ENCODE measurements at regions not wholly inside any gene's neighbourhood (a gene's known extent, or its start where the extent isn't known, plus 50 kb on each side); places are given as distances from the start of the nearest gene placed in this dataset.

GRCh38 chr1:38269923-38270848 is 223.6 kb upstream of the POU3F1 start:
- ATAC-seq (no peak), DNase-seq (no peak)
- intact Hi-C loops (cut with micrococcal nuclease) = no loop called here

DNA sequence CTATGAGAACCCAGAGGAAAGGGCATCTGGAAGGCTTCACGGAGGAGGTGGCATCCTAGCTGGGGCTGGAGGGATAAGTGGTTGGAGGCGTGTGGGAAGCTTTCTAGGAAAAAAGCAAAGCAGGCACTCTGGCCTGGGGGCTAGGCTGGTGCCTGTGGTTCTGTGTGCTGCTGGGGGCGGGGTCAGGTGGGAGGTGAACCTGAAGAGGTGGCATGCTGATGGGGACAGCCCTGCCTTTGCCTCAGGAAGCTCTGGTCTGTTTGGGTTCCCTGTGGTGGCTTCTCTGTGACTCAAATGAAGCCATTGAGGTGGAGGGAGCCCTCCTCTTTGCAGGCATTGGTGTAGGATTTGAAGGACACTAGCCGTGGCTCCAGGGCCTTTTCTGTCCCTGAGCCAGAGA is 221.6 kb upstream of the POU3F1 start:
- no peak for DNase-seq
- ATAC-seq = no peak
- intact Hi-C loops (cut with micrococcal nuclease) = no loop called here

GRCh38 chr1:38267037-38268036 is 220.7 kb upstream of the POU3F1 start:
- intact Hi-C loops (cut with micrococcal nuclease) = no loop called here
- ATAC-seq (no peak), DNase-seq (no peak)

DNA sequence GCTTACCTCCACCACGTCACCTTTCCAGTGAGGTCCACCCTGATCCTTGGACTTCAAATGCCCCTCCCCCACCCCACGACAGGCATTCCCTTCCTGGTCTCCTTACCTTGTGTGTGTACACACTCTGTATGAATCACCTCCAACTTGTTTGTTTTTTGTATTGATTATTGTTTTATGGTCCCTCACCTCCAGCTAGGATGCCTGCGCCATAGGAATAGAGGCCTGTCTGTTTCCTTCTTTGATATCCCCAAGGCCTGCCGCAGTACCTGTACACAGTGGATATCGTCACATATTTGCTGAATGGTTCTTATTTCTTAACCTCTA is 219.6 kb upstream of the POU3F1 start:
- ATAC-seq = no peak
- intact Hi-C loops (cut with micrococcal nuclease) = no loop called here
- DNase-seq = no peak

DNA sequence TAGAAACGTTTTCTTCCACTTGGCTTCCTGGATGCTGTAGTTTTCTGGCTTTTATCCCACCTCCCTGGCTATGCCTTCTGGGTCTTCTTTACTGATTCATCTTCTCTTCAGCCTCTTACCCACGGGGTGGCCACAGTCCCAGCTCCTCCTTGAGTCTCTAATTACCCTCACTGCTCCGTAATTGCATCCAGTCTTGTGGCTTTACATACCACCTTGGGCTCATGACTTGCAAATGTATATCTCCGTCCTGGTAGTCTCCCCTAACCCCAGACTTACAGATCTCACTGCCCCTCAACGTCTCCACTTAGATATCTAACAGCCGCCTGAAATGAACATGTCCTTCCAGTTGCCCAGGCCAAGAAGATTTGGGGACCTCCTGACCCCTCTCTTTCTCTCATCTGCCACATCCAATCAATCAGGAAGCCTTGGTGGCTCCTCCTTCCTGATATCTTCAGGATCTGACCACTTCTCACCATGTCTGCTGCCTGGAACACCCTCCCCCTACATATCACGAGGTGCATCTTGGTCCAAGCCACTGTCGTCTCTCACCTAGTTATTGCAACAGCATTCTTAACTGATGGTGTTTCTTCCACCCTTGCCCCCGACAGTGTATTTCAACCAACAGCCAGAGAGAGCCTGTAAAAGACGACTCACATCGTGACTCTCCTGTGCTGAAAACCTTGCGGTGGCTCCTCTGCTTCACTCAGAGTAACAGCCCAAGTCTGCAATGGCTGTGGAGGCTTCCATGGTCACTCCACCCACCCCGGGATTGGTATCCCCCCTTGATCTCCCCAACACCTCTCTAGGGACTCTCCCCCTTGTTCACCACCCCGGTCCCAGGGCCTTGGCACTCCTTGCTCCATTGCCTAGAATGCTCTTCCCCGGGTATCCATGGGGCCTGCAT is 219.0 kb upstream of the POU3F1 start:
- DNase-seq = no peak
- ATAC-seq = no peak
- intact Hi-C loops (cut with micrococcal nuclease) = no loop called here

- intact Hi-C loops (cut with micrococcal nuclease) = no loop called here
- no peak for ATAC-seq
- DNase-seq = no peak
Observed at GRCh38 chr1:38263438-38263837, 216.8 kb upstream of the POU3F1 start.

DNA sequence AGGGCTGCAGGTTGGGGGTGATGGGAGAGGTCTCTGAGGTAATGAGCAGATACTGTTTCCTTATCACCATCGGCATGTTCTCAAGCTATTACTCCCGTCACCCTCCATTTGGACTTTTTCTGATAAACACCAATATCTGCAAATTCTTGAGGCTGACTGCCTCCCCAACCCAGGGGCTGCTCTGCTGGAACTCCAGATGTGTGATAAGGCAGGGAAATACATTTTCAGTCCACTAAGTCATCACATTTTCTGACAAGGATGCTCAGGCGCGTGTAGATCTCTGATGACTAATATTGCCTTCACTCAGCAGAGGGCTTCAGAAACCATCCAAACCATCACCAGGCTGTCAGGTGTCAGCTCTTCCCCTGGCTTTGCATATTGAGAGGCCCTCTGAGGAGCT is 215.0 kb upstream of the POU3F1 start:
- DNase-seq (no peak), ATAC-seq (no peak)
- intact Hi-C loops (cut with micrococcal nuclease) = no loop called here

- intact Hi-C loops (cut with micrococcal nuclease) = no loop called here
- DNase-seq (no peak), ATAC-seq (no peak)
Observed at GRCh38 chr1:38258085-38258627, 211.6 kb upstream of the POU3F1 start.

DNA sequence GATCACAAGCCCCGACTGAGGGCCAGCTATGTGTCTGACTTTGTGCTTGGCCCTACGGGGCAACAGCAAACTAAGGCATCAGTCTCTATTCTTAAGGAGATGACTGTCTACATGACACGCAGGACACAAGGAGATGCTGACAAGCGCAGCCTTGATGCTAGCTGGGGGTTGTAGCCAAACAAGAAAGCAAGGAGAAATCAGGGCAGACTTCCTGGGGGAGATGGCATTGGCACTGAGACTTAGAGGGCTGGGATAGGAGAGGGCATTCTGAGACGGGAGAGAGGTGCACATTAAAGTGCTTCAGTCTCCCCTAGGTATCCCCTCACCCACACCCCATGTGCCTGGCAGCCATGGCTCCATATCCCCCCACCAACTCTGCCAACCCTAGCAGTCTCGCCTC is 210.8 kb upstream of the POU3F1 start:
- DNase-seq (no peak), ATAC-seq (no peak)
- intact Hi-C loops (cut with micrococcal nuclease) = no loop called here

- intact Hi-C loops (cut with micrococcal nuclease) = no loop called here
- no peak for ATAC-seq
- DNase-seq = no peak
Observed at GRCh38 chr1:38256072-38256471, 209.5 kb upstream of the POU3F1 start.

GRCh38 chr1:38253314-38253713 is 206.7 kb upstream of the POU3F1 start:
- DNase-seq (no peak), ATAC-seq (no peak)
- intact Hi-C loops (cut with micrococcal nuclease) = no loop called here

GRCh38 chr1:38250356-38250755 is 203.8 kb upstream of the POU3F1 start:
- no peak for ATAC-seq

GRCh38 chr1:38249001-38249400 is 202.4 kb upstream of the POU3F1 start:
- DNase-seq (no peak), ATAC-seq (no peak)
- intact Hi-C loops (cut with micrococcal nuclease) = no loop called here

More at GRCh38 chr1:38250356-38250755, 203.8 kb upstream of the POU3F1 start:
- DNase-seq = no peak
- intact Hi-C loops (cut with micrococcal nuclease) = no loop called here

DNA sequence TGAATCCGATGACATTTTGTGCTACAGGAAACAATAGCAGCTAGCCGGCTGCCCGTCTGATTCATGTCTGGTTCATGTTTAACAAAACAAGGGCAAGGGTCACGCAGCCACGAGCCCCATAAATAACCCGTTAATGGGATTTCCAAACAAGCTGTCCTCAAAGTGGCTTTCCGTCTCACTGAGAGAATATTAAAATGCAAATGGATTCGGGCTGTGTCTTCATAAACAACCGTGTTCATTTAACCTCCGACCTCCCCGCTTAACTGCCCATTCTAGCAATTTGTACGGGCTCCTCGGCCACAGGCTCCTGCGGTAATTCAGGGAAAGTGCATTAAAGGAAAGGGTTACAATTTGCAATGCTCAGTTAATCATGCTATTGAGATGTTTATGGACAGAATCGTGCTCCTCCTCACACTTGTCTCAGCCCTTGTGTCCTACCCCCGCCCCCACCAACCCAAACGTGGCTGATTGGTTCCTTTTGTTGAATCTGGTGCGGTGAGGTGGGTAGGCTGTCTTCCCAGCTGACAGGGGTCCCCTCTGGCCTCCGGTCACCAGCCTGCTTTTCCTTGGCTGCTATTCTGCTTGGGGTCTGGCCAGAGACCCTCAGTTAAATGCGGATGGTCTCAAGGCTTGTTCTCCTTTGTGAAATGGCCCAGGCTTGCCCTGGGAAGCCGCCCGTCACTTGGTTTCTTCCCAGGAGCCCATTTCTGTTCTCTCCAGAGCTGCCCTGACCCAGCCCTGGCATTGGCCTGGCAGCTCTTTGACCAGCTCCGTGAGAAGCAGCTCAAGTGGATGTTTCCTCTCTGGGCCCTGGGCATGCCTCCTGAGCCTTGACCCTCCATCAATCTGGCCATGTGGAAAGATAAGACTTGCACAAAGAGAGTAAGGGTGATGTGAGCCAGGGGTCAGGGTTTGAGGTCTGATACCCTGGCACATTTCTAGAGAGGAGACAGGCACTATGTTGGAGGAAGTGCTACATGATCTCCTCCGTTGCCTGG is 200.7 kb upstream of the POU3F1 start:
- intact Hi-C loops (cut with micrococcal nuclease) = no loop called here
- ATAC-seq = no peak

GRCh38 chr1:38244218-38244845 is 197.7 kb upstream of the POU3F1 start:
- DNase-seq (no peak), ATAC-seq (no peak)
- intact Hi-C loops (cut with micrococcal nuclease) = no loop called here

More for the DNA sequence above, 200.7 kb upstream of the POU3F1 start:
- no peak for DNase-seq

GRCh38 chr1:38243106-38243505 is 196.5 kb upstream of the POU3F1 start:
- intact Hi-C loops (cut with micrococcal nuclease) = no loop called here
- DNase-seq = no peak
- no peak for ATAC-seq

DNA sequence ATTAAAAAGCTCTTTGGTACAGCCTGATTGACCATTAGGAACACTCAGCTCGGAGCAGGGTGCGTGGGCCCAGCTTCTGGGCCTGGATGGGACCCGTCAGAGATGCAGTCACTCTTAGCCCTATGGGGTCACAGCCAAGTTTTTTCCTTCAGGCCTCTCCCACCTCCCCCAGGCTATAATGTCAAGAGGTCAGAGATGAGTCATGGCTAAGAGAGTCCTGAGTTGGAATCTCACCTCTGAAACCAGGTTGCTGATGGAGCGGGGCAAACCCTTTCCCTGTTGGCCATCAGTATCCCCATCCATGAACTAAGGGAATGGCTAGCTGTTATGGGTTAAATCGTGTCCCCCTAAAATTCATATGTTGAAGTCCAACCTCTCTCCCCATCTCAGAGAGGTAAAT is 195.9 kb upstream of the POU3F1 start:
- intact Hi-C loops (cut with micrococcal nuclease) = no loop called here
- DNase-seq = no peak
- ATAC-seq = no peak

Measured in left ventricle myocardium superior (tissue), 1 donor.